ENCODE measurements at regions not wholly inside any gene's neighbourhood (a gene's known extent, or its start where the extent isn't known, plus 50 kb on each side); places are given as distances from the start of the nearest gene placed in this dataset.

- TF ChIP-seq, protein P1, sequence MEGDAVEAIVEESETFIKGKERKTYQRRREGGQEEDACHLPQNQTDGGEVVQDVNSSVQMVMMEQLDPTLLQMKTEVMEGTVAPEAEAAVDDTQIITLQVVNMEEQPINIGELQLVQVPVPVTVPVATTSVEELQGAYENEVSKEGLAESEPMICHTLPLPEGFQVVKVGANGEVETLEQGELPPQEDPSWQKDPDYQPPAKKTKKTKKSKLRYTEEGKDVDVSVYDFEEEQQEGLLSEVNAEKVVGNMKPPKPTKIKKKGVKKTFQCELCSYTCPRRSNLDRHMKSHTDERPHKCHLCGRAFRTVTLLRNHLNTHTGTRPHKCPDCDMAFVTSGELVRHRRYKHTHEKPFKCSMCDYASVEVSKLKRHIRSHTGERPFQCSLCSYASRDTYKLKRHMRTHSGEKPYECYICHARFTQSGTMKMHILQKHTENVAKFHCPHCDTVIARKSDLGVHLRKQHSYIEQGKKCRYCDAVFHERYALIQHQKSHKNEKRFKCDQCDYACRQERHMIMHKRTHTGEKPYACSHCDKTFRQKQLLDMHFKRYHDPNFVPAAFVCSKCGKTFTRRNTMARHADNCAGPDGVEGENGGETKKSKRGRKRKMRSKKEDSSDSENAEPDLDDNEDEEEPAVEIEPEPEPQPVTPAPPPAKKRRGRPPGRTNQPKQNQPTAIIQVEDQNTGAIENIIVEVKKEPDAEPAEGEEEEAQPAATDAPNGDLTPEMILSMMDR (conservative IDR thresholded peaks at IDR 0.05; ENCODE audit: low read length) = no peak
- TF ChIP-seq EZH2phosphoT487 (IDR thresholded peaks at IDR 0.05; ENCODE audit: borderline replicate concordance) = no peak
Observed at GRCh38 chr4:110309675-110310074, 111.3 kb upstream of the ELOVL6 start.
